Karpas-422 (cell line): ENCODE measurements at regions not wholly inside any gene's neighbourhood (a gene's known extent, or its start where the extent isn't known, plus 50 kb on each side); places are given as distances from the start of the nearest gene placed in this dataset.

Experiments
- DNase-seq: peaks from one replicate; pipeline ENCODE4 v3.0.0-alpha.2; 2015
- H2AFZ ChIP-seq: fragments of 200-600 bp; sonication (generic); 2 replicates; pipeline ENCODE4 v1.6.1; 2014; ENCODE audit warnings: antibody characterized with exemption, low read length, mixed read lengths
- H3K27ac ChIP-seq: fragments of 200-600 bp; sonication (generic); 2 replicates; pipeline ENCODE4 v1.5.1; 2014; ENCODE audit warnings: mild to moderate bottlenecking, low read length, moderate library complexity
- H3K27me3 ChIP-seq: fragments of 200-600 bp; sonication (generic); 2 replicates; pipeline ENCODE4 v1.6.1; 2014; ENCODE audit warnings: low read length, mixed read lengths
- H3K36me3 ChIP-seq: fragments of 200-600 bp; sonication (generic); 2 replicates; pipeline ENCODE4 v1.6.1; 2014; ENCODE audit warnings: low read length, mixed read lengths; ENCODE audit not compliant: insufficient read depth
- H3K4me1 ChIP-seq: fragments of 200-600 bp; sonication (generic); 2 replicates; pipeline ENCODE4 v1.6.1; 2014; ENCODE audit warnings: mild to moderate bottlenecking, low read length, mixed read lengths
- H3K4me2 ChIP-seq: fragments of 200-600 bp; sonication (generic); 2 replicates; pipeline ENCODE4 v1.6.1; 2014; ENCODE audit warnings: low read length, low read depth, mild to moderate bottlenecking; ENCODE audit not compliant: poor library complexity, severe bottlenecking
- H3K4me3 ChIP-seq: fragments of 200-600 bp; sonication (generic); 2 replicates; pipeline ENCODE4 v1.5.1; 2014; ENCODE audit warnings: mild to moderate bottlenecking, antibody characterized with exemption, low read length, mixed read lengths
- H3K79me2 ChIP-seq: fragments of 200-600 bp; sonication (generic); 2 replicates; pipeline ENCODE4 v1.6.1; 2014; ENCODE audit warnings: mild to moderate bottlenecking, low read length, mixed read lengths
- H3K9ac ChIP-seq: fragments of 200-600 bp; sonication (generic); 2 replicates; pipeline ENCODE4 v1.6.0; 2014; ENCODE audit warnings: low read length
- H3K9me2 ChIP-seq: fragments of 200-600 bp; sonication (generic), shearing (Covaris generic); replicated peaks from 2 replicates; pipeline ENCODE4 v1.6.0; 2014; ENCODE audit warnings: mild to moderate bottlenecking, low read length, moderate library complexity; ENCODE audit not compliant: insufficient read depth
- H3K9me3 ChIP-seq: fragments of 300-700, 200-600 bp; sonication (generic); 2 replicates; pipeline ENCODE4 v1.6.1; 2014; ENCODE audit warnings: low read length, mixed read lengths
- H4K20me1 ChIP-seq: fragments of 200-600 bp; sonication (generic); 2 replicates; pipeline ENCODE4 v1.6.1; 2014; ENCODE audit warnings: mild to moderate bottlenecking, antibody characterized with exemption, low read length, low read depth; ENCODE audit not compliant: insufficient read depth

DNA sequence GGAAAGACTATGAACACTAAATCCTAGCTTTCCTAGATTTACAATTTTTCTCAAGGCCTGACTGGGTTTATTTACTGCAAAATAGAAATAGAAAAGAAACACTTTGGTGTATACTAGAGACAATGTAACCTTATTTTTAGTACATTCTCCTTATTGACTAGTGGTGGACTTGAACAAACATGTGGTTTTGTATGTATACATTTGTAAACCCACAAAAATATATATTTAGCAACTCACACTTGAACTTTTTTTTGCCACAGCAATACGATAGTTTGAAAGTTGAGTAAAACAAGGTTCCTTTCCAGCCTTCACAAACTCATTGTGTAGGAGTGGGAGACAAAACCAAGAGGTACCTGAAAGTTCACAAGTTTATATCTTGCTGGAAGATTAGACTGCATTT, 1633.4 kb upstream of the LRRTM1 start:
- H3K4me3 ChIP-seq, result no peak overlapping the region
- DNase-seq, result no peak
- H3K4me2 ChIP-seq, result no peak overlapping the region

DNA sequence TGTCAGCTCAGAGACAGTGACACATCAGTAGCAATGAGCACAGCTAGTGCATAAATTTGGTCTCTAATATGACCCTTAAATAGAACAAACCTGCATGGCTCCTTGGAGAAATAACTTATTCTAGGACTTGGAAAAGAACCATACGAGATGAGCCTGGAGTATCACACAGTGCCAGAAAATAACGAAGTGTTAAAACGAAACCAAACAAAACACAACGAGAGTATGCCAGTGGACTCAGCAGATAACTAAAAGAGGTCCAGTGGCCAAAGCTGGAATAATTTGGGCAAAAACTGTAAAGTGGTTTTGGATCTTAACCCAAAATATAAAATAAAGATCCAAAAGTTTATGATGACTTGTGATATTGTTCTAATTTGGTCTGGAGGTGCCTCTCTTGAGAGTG, 1599.0 kb upstream of the LRRTM1 start:
- Histone ChIP-seq H3K27ac (no peak overlapping the region), H4K20me1 (no peaks in the 10 kb centered on the region), H3K9ac (no peak overlapping the region), H3K4me2 (no peak overlapping the region), H3K9me3 (peaks cover 39% of the 10 kb centered on the region), H3K36me3 (no peaks in the 10 kb centered on the region), H3K79me2 (no peaks in the 10 kb centered on the region), H2AFZ (no peak overlapping the region), H3K27me3 (no peaks in the 10 kb centered on the region), H3K4me1 (no peaks in the 10 kb centered on the region), H3K4me3 (no peak overlapping the region), H3K9me2 (0 out of 2 replicates have a peak, but pooled peaks cover 5% of the 10 kb centered on the region)
- DNase-seq, result no peak

More for the DNA sequence above, 1633.4 kb upstream of the LRRTM1 start:
- no peaks in the 10 kb centered on the region for H3K79me2 ChIP-seq
- no peak overlapping the region for H3K9ac ChIP-seq
- no peak overlapping the region for H2AFZ ChIP-seq
- peaks cover 54% of the 10 kb centered on the region for H3K9me3 ChIP-seq
- no peaks in the 10 kb centered on the region for H3K27me3 ChIP-seq
- H4K20me1 ChIP-seq, result no peaks in the 10 kb centered on the region
- no peaks in the 10 kb centered on the region for H3K36me3 ChIP-seq
- H3K27ac ChIP-seq, result no peak overlapping the region
- no peaks in the 10 kb centered on the region for H3K4me1 ChIP-seq
- no peaks in the 10 kb centered on the region for H3K9me2 ChIP-seq

DNA sequence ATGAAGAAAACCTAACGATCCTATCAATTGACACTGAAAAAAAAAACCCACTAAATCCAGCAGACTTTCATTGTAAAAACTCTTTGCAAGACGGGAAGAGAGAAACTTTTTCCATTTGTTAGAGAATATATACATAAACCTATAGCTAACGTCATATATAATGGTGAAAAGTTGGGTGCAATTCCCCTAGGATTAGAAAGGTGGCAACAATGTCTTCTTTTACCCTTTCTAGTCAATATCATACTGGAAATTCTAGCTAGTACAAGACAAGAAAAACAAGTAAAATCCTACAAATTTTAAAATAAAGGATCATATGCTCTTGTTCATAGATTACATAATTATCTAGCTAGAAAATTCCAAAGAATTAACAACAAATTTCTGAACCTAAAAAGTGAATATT, 1596.5 kb upstream of the LRRTM1 start:
- no peaks in the 10 kb centered on the region for H3K79me2 ChIP-seq
- no peaks in the 10 kb centered on the region for H3K36me3 ChIP-seq
- no peak for DNase-seq
- no peaks in the 10 kb centered on the region for H4K20me1 ChIP-seq
- H3K27ac ChIP-seq, result no peak overlapping the region
- H3K4me2 ChIP-seq, result no peak overlapping the region
- peaks cover 45% of the 10 kb centered on the region for H3K9me3 ChIP-seq
- H3K4me3 ChIP-seq, result no peak overlapping the region
- H3K9ac ChIP-seq, result no peak overlapping the region
- no peak overlapping the region for H2AFZ ChIP-seq
- H3K4me1 ChIP-seq, result no peaks in the 10 kb centered on the region
- 0 out of 2 replicates have a peak, but pooled peaks cover 5% of the 10 kb centered on the region for H3K9me2 ChIP-seq
- no peaks in the 10 kb centered on the region for H3K27me3 ChIP-seq

DNA sequence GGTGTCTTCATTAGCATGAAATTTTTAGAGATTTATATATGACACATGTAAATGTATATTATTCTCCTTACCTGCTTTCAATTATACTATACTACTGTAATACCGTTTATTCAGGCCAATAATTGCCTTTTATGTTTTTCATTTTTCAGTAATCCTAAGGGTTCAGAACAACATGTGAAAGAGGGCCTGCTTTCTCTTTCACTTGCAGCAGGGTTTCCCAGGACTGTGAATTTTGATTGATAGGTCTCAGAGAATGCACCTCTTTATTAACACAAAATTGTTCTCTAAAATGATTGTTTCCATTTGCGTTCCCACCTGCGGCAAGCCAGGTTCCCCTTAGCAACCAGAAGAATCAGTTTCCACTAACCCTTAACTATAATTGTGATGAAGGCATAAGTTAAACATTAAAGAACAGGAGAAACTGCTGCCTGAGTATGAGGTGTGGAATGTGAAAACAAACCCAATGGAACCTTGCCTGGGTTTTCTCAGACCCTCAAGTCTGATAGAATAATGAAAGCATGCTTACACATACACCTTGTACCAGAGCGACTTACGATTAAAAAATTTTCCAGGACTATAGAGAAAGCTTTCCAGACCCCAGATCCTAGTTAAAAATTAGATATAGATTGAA, 1591.2 kb upstream of the LRRTM1 start:
- H3K4me2 ChIP-seq, result no peak overlapping the region
- no peaks in the 10 kb centered on the region for H3K36me3 ChIP-seq
- DNase-seq, result peak; percentile 11
- no peaks in the 10 kb centered on the region for H3K27me3 ChIP-seq
- H3K9me3 ChIP-seq, result peaks cover 36% of the 10 kb centered on the region
- H3K9me2 ChIP-seq, result no peaks in the 10 kb centered on the region
- H4K20me1 ChIP-seq, result no peaks in the 10 kb centered on the region
- no peak overlapping the region for H3K9ac ChIP-seq
- no peak overlapping the region for H3K4me3 ChIP-seq
- no peaks in the 10 kb centered on the region for H3K4me1 ChIP-seq
- no peak overlapping the region for H3K27ac ChIP-seq
- H2AFZ ChIP-seq, result no peak overlapping the region
- H3K79me2 ChIP-seq, result no peaks in the 10 kb centered on the region

DNA sequence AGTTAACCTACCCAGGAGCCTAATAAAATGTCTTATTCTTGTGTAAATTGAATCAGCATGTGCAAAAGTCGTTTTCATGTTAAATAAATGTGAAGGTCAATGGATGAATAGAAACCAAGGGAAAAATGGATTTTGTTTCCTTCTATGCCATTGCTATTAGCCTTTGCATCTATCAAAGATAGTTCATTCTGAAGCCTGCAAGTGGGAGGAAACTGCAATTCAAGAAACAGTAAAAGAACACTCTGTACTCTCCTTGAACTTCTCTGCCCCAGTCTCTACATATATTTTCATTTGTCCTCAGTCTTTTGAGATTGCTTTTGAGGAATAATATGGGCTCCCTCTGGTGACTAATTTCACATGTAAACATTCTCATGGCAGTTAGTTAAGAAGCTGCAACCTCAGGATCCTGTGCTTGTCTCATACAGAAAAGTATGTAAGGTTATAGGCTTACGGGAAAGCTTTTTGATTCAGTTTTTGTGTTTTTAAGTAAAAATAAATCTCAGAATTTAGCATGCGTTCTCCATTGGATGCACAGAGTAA, 1590.0 kb upstream of the LRRTM1 start:
- H3K4me1 ChIP-seq, result no peaks in the 10 kb centered on the region
- no peak overlapping the region for H3K4me3 ChIP-seq
- H3K79me2 ChIP-seq, result no peaks in the 10 kb centered on the region
- H4K20me1 ChIP-seq, result no peaks in the 10 kb centered on the region
- H3K27ac ChIP-seq, result no peak overlapping the region
- no peaks in the 10 kb centered on the region for H3K9me2 ChIP-seq
- H3K27me3 ChIP-seq, result no peaks in the 10 kb centered on the region
- peak; percentile 23 for DNase-seq
- H3K36me3 ChIP-seq, result no peaks in the 10 kb centered on the region
- H3K9me3 ChIP-seq, result peaks cover 43% of the 10 kb centered on the region
- no peak overlapping the region for H3K9ac ChIP-seq
- H2AFZ ChIP-seq, result no peak overlapping the region
- H3K4me2 ChIP-seq, result no peak overlapping the region

DNA sequence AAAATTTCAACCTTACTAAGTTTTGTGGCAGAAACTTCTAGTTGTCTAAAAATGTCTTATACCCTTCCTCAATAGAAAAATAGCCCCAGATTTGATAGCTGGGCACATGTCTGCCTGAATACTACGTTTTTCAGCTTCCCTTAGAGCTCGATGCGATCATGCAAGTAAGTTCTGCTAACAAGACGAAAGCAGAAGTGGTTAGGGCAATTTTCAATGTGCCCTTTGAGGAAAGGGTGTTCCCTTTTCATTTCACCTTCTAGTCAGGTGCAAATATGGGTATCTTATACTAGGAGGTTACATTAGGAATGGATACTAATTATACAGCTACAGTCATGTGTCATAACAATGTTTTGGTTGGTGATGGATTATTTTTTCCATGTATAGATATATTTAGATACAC, 1572.1 kb upstream of the LRRTM1 start:
- H2AFZ ChIP-seq, result no peak overlapping the region
- H3K9ac ChIP-seq, result no peak overlapping the region
- no peaks in the 10 kb centered on the region for H3K4me1 ChIP-seq
- no peaks in the 10 kb centered on the region for H4K20me1 ChIP-seq
- no peaks in the 10 kb centered on the region for H3K36me3 ChIP-seq
- peaks cover 67% of the 10 kb centered on the region for H3K9me3 ChIP-seq
- no peaks in the 10 kb centered on the region for H3K27me3 ChIP-seq
- no peaks in the 10 kb centered on the region for H3K79me2 ChIP-seq
- no peak overlapping the region for H3K4me2 ChIP-seq
- DNase-seq, result no peak
- no peak overlapping the region for H3K27ac ChIP-seq
- no peaks in the 10 kb centered on the region for H3K9me2 ChIP-seq
- no peak overlapping the region for H3K4me3 ChIP-seq

DNA sequence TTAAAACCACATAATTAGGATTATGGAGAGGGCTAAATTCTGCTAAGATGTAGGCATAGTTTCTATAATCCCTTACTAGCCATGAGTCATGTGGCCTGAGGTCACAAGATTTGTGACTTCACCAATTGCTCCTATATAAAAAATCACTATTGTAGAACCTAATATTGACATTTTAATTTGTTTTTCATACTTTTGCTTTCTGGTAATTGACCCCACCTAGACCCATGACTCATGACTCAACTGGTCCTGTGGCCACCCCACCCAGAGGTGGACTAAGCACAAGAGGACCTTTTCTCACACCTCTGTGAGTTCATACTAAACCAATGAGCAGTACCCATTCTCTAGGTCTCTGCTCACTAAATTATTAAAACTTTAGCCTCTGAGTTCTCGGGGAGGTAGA, 1567.5 kb upstream of the LRRTM1 start:
- no peak for DNase-seq
- H3K27ac ChIP-seq, result no peak overlapping the region
- H3K4me3 ChIP-seq, result no peak overlapping the region
- H3K9ac ChIP-seq, result no peak overlapping the region
- H3K4me2 ChIP-seq, result no peak overlapping the region
- no peaks in the 10 kb centered on the region for H4K20me1 ChIP-seq
- no peaks in the 10 kb centered on the region for H3K9me2 ChIP-seq
- H3K79me2 ChIP-seq, result no peaks in the 10 kb centered on the region
- H3K36me3 ChIP-seq, result no peaks in the 10 kb centered on the region
- H3K9me3 ChIP-seq, result peaks cover 56% of the 10 kb centered on the region
- no peaks in the 10 kb centered on the region for H3K4me1 ChIP-seq
- H2AFZ ChIP-seq, result no peak overlapping the region
- H3K27me3 ChIP-seq, result no peaks in the 10 kb centered on the region

DNA sequence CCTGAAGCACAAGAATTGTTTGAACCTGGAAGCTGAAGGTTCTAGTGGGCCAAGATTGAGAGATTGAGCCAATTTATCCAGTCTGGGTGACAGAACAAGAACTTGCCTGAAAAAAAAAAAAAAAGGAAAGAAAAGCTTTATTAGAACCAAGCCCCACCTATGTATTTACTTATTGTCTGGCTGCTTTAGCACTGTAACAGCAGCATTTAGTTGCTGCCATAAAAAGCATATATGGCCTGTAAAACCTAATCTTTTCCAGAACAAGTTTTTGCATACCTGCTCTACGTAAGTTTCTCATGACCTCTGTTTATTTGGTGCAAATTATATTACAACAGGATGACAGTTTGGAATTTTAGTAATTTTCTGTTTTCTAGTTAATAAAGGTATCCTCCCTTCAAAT, 1565.6 kb upstream of the LRRTM1 start:
- no peak overlapping the region for H3K4me3 ChIP-seq
- no peaks in the 10 kb centered on the region for H3K27me3 ChIP-seq
- H3K9ac ChIP-seq, result no peak overlapping the region
- H3K4me1 ChIP-seq, result no peaks in the 10 kb centered on the region
- no peak overlapping the region for H2AFZ ChIP-seq
- no peaks in the 10 kb centered on the region for H3K79me2 ChIP-seq
- no peak overlapping the region for H3K4me2 ChIP-seq
- no peaks in the 10 kb centered on the region for H3K9me2 ChIP-seq
- H4K20me1 ChIP-seq, result no peaks in the 10 kb centered on the region
- DNase-seq, result no peak
- H3K27ac ChIP-seq, result no peak overlapping the region
- no peaks in the 10 kb centered on the region for H3K36me3 ChIP-seq
- H3K9me3 ChIP-seq, result peaks cover 46% of the 10 kb centered on the region
